SK-N-SH treated with all-trans-retinoic acid at 6 μM for 48 hours (cell line): ENCODE measurements at regions not wholly inside any gene's neighbourhood (a gene's known extent, or its start where the extent isn't known, plus 50 kb on each side); places are given as distances from the start of the nearest gene placed in this dataset.

ENCODE experiments used
- ARNTL ChIP-seq: fragments of 450-650 bp; formaldehyde crosslinking; IDR thresholded peaks from 2 replicates; pipeline ENCODE4 v1.5.0; 2020; ENCODE audit warnings: low read depth, mild to moderate bottlenecking, moderate library complexity, borderline replicate concordance
- CSDC2 ChIP-seq: fragments of 250-450 bp; sonication (Bioruptor Pico); IDR thresholded peaks from 2 replicates; pipeline ENCODE4 v1.5.0; 2020; ENCODE audit warnings: mild to moderate bottlenecking, moderate library complexity
- CSRNP3 ChIP-seq: fragments of 250-450 bp; sonication (Bioruptor Pico); IDR thresholded peaks from 2 replicates; pipeline ENCODE4 v1.5.1; 2021; ENCODE audit warnings: mild to moderate bottlenecking, moderate library complexity
- PATZ1 ChIP-seq: fragments of 250-450 bp; sonication (Bioruptor Pico); IDR thresholded peaks from 2 replicates; pipeline ENCODE4 v1.8.0; 2020; ENCODE audit warnings: mild to moderate bottlenecking, moderate library complexity, borderline replicate concordance
- PPARA ChIP-seq: fragments of 250-450 bp; sonication (Bioruptor Pico); IDR thresholded peaks from 2 replicates; pipeline ENCODE4 v1.5.0; 2020; ENCODE audit warnings: mild to moderate bottlenecking, borderline replicate concordance
- RARB ChIP-seq: fragments of 250-450 bp; sonication (Bioruptor Pico); IDR thresholded peaks from 2 replicates; pipeline ENCODE4 v1.8.0; 2021; ENCODE audit warnings: mild to moderate bottlenecking, moderate library complexity
- SNAI2 ChIP-seq: fragments of 250-450 bp; sonication (Bioruptor Pico); IDR thresholded peaks from 2 replicates; pipeline ENCODE4 v1.5.0; 2020; ENCODE audit warnings: mild to moderate bottlenecking, moderate library complexity
- TCF4 ChIP-seq: fragments of 250-450 bp; sonication (Bioruptor Pico); IDR thresholded peaks from 2 replicates; pipeline ENCODE4 v1.8.0; 2021; ENCODE audit warnings: mild to moderate bottlenecking, moderate library complexity, borderline replicate concordance
- TSHZ2 ChIP-seq: fragments of 250-450 bp; sonication (Bioruptor Pico); IDR thresholded peaks from 2 replicates; pipeline ENCODE4 v1.5.0; 2020; ENCODE audit warnings: mild to moderate bottlenecking, moderate library complexity
- ZFP3 ChIP-seq: fragments of 250-450 bp; sonication (Bioruptor Pico); IDR thresholded peaks from 2 replicates; pipeline ENCODE4 v1.5.0; 2020; ENCODE audit warnings: mild to moderate bottlenecking, moderate library complexity
- ZFP30 ChIP-seq: fragments of 450-650 bp; formaldehyde crosslinking; IDR thresholded peaks from 2 replicates; pipeline ENCODE4 v1.5.0; 2022; ENCODE audit warnings: mild to moderate bottlenecking, moderate library complexity

GRCh38 chr3:74824366-74824765 is 209.9 kb upstream of the CNTN3 start:
- TF ChIP-seq ZFP3 (CRISPR knock-in tag) (no peak), PATZ1 (CRISPR knock-in tag) (no peak), PPARA (CRISPR knock-in tag) (no peak), RARB (CRISPR knock-in tag) (no peak), ZFP30 (CRISPR knock-in tag) (no peak), TSHZ2 (no peak), ARNTL (CRISPR knock-in tag) (no peak), CSDC2 (CRISPR knock-in tag) (no peak), CSRNP3 (CRISPR knock-in tag) (no peak), SNAI2 (CRISPR knock-in tag) (no peak), TCF4 (CRISPR knock-in tag) (no peak)
